ENCODE measurements at regions not wholly inside any gene's neighbourhood (a gene's known extent, or its start where the extent isn't known, plus 50 kb on each side); places are given as distances from the start of the nearest gene placed in this dataset.
"Not testable (repeated sequence)": the region's sequence is repeated elsewhere in the genome, so short reads cannot be mapped to it uniquely, and the experiment has no call there.

DNA sequence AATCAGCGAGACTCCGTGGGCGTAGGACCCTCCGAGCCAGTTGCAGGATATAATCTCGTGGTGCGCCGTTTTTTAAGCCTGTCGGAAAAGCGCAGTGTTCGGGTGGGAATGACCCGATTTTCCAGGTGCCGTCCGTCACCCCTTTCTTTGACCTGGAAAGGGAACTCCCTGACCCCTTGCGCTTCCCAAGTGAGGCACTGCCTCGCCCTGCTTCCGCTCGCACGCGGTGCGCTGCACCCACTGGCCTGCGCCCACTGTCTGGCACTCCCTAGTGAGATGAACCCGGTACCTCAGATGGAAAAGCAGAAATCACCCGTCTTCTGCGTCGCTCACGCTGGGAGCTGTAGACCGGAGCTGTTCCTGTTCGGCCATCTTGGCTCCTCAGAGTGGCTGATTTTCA is 249.6 kb upstream of the VCX start:
- TF ChIP-seq, protein P1, sequence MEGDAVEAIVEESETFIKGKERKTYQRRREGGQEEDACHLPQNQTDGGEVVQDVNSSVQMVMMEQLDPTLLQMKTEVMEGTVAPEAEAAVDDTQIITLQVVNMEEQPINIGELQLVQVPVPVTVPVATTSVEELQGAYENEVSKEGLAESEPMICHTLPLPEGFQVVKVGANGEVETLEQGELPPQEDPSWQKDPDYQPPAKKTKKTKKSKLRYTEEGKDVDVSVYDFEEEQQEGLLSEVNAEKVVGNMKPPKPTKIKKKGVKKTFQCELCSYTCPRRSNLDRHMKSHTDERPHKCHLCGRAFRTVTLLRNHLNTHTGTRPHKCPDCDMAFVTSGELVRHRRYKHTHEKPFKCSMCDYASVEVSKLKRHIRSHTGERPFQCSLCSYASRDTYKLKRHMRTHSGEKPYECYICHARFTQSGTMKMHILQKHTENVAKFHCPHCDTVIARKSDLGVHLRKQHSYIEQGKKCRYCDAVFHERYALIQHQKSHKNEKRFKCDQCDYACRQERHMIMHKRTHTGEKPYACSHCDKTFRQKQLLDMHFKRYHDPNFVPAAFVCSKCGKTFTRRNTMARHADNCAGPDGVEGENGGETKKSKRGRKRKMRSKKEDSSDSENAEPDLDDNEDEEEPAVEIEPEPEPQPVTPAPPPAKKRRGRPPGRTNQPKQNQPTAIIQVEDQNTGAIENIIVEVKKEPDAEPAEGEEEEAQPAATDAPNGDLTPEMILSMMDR (IDR thresholded peaks at IDR 0.05; ENCODE audit: low read length), result not testable (repeated sequence)
- TF ChIP-seq EZH2 (IDR thresholded peaks at IDR 0.05; ENCODE audit: borderline replicate concordance, low read length), result not testable (repeated sequence)
